WTC11 (cell line): ENCODE measurements at regions not wholly inside any gene's neighbourhood (a gene's known extent, or its start where the extent isn't known, plus 50 kb on each side); places are given as distances from the start of the nearest gene placed in this dataset.

ENCODE experiments used
- ATAC-seq: fragments of 200-7000 bp; cut with Tn5 transposase; 2 replicates; pipeline ENCODE4 v1.10.0; 2021; ENCODE audit warnings: mild to moderate bottlenecking, moderate library complexity
- CTCF ChIA-PET: fragments of 300-600 bp; sonication (Branson Sonifier 250); formaldehyde crosslinking; loops from one replicate; lab custom pipeline; 2021; ENCODE audit warnings: antibody characterized with exemption; lab: Charles Lee
- POLR2A ChIA-PET: fragments of 350-600 bp; sonication (Branson Sonifier 250); formaldehyde crosslinking; loops from one replicate; lab custom pipeline; 2021; ENCODE audit warnings: antibody characterized with exemption; lab: Charles Lee
- DNase-seq: peaks from one replicate; pipeline ENCODE4 v3.0.0; 2021; ENCODE audit warnings: low spot score
- H3K27ac Mint-ChIP-seq: 2 replicates; pipeline ENCODE4 v1.8.0; 2021; ENCODE audit warnings: mixed read lengths
- H3K27me3 Mint-ChIP-seq: 2 replicates; pipeline ENCODE4 v1.8.0; 2021; ENCODE audit warnings: low read depth, mild to moderate bottlenecking, moderate library complexity, mixed read lengths
- H3K36me3 Mint-ChIP-seq: 2 replicates; pipeline ENCODE4 v1.8.0; 2021; ENCODE audit warnings: mixed read lengths
- H3K4me1 Mint-ChIP-seq: 2 replicates; pipeline ENCODE4 v1.8.0; 2022; ENCODE audit warnings: mixed read lengths
- H3K4me3 Mint-ChIP-seq: 2 replicates; pipeline ENCODE4 v1.8.0; 2021; ENCODE audit warnings: mild to moderate bottlenecking, moderate library complexity, mixed read lengths
- H3K9me3 Mint-ChIP-seq: 2 replicates; pipeline ENCODE4 v1.8.0; 2021; ENCODE audit warnings: mixed read lengths
- CBFB ChIP-seq: sonication (generic); formaldehyde crosslinking; IDR thresholded peaks from 2 replicates; pipeline ENCODE4 v1.8.1; 2022; ENCODE audit warnings: mild to moderate bottlenecking, low read depth, missing genetic modification reagents
- CREB1 ChIP-seq: sonication (generic); formaldehyde crosslinking; IDR thresholded peaks from 2 replicates; pipeline ENCODE4 v1.8.0; 2023; ENCODE audit warnings: mild to moderate bottlenecking, missing genetic modification reagents
- CREM ChIP-seq: sonication (generic); formaldehyde crosslinking; IDR thresholded peaks from 2 replicates; pipeline ENCODE4 v1.8.1; 2022; ENCODE audit warnings: mild to moderate bottlenecking, missing genetic modification reagents, moderate library complexity
- CTCF ChIP-seq: fragments of 200-600 bp; IDR thresholded peaks from 2 replicates; pipeline ENCODE4 v1.8.0; 2022; ENCODE audit warnings: antibody characterized with exemption
- E2F4 ChIP-seq: sonication (generic); formaldehyde crosslinking; IDR thresholded peaks from 2 replicates; pipeline ENCODE4 v1.8.1; 2022; ENCODE audit warnings: low read depth, mild to moderate bottlenecking, moderate library complexity, missing genetic modification reagents, borderline replicate concordance
- ESRRA ChIP-seq: sonication (generic); formaldehyde crosslinking; IDR thresholded peaks from 2 replicates; pipeline ENCODE4 v1.8.1; 2022; ENCODE audit warnings: mild to moderate bottlenecking, missing genetic modification reagents, borderline replicate concordance
- ETV6 ChIP-seq: sonication (generic); formaldehyde crosslinking; IDR thresholded peaks from 2 replicates; pipeline ENCODE4 v1.8.1; 2022; ENCODE audit warnings: mild to moderate bottlenecking, missing genetic modification reagents
- FOXK1 ChIP-seq: sonication (generic); formaldehyde crosslinking; IDR thresholded peaks from 2 replicates; pipeline ENCODE4 v1.8.0; 2022; ENCODE audit warnings: mild to moderate bottlenecking, moderate library complexity, missing genetic modification reagents
- FOXP1 ChIP-seq: sonication (generic); formaldehyde crosslinking; IDR thresholded peaks from 2 replicates; pipeline ENCODE4 v1.8.0; 2022; ENCODE audit warnings: missing genetic modification reagents, mild to moderate bottlenecking, moderate library complexity, borderline replicate concordance
- FOXP4 ChIP-seq: sonication (generic); formaldehyde crosslinking; IDR thresholded peaks from 2 replicates; pipeline ENCODE4 v1.8.0; 2022; ENCODE audit warnings: mild to moderate bottlenecking, missing genetic modification reagents
- IRF1 ChIP-seq: sonication (generic); formaldehyde crosslinking; IDR thresholded peaks from 2 replicates; pipeline ENCODE4 v1.8.0; 2023; ENCODE audit warnings: missing genetic modification reagents
- NFYB ChIP-seq: sonication (generic); formaldehyde crosslinking; conservative IDR thresholded peaks from 2 replicates; pipeline ENCODE4 v1.8.0; 2022; ENCODE audit warnings: low read depth, missing genetic modification reagents
- PREB ChIP-seq: sonication (generic); formaldehyde crosslinking; IDR thresholded peaks from 2 replicates; pipeline ENCODE4 v1.8.1; 2022; ENCODE audit warnings: mild to moderate bottlenecking, missing genetic modification reagents, moderate library complexity, borderline replicate concordance
- SMAD3 ChIP-seq: sonication (generic); formaldehyde crosslinking; IDR thresholded peaks from 2 replicates; pipeline ENCODE4 v1.8.0; 2022; ENCODE audit warnings: missing genetic modification reagents, mild to moderate bottlenecking, borderline replicate concordance
- SOX15 ChIP-seq: fragments of 250-450 bp; sonication (Bioruptor Pico); IDR thresholded peaks from 2 replicates; pipeline ENCODE4 v1.9.0; 2021; ENCODE audit warnings: mild to moderate bottlenecking
- USF1 ChIP-seq: sonication (generic); formaldehyde crosslinking; IDR thresholded peaks from 2 replicates; pipeline ENCODE4 v1.8.0; 2022; ENCODE audit warnings: mild to moderate bottlenecking, missing genetic modification reagents
- ZNF121 ChIP-seq: sonication (generic); formaldehyde crosslinking; IDR thresholded peaks from 2 replicates; pipeline ENCODE4 v1.8.0; 2023; ENCODE audit warnings: missing genetic modification reagents
- ZNF219 ChIP-seq: sonication (generic); formaldehyde crosslinking; IDR thresholded peaks from 2 replicates; pipeline ENCODE4 v1.8.0; 2023; ENCODE audit warnings: missing genetic modification reagents, mild to moderate bottlenecking, borderline replicate concordance
- ZNF317 ChIP-seq: sonication (generic); formaldehyde crosslinking; IDR thresholded peaks from 2 replicates; pipeline ENCODE4 v1.8.1; 2023; ENCODE audit warnings: low read depth, mild to moderate bottlenecking, moderate library complexity, missing genetic modification reagents, borderline replicate concordance

- no peak for TF ChIP-seq FOXP4
Measured at GRCh38 chr20:59424976-59425375, 124.6 kb downstream of the EDN3 start (continued).

GRCh38 chr20:59425572-59425971 is 125.2 kb downstream of the EDN3 start:
- Mint-ChIP-seq H3K36me3 (no peaks in the 10 kb centered on the region), H3K9me3 (peaks cover 8% of the 10 kb centered on the region)

More at GRCh38 chr20:59425572-59425971, 125.2 kb downstream of the EDN3 start:
- no peak overlapping the region for H3K4me3 Mint-ChIP-seq
- DNase-seq (no peak), ATAC-seq (no peak)
- no peak for TF ChIP-seq PREB (CRISPR knock-in tag)
- no peak for TF ChIP-seq CREM (CRISPR knock-in tag)
- TF ChIP-seq NFYB (CRISPR knock-in tag) = no peak
- TF ChIP-seq ETV6 = no peak
- no peak for TF ChIP-seq SMAD3 (CRISPR knock-in tag)
- TF ChIP-seq CBFB (CRISPR knock-in tag) = no peak
- no peak for TF ChIP-seq ZNF219 (CRISPR knock-in tag)
- no peak for TF ChIP-seq FOXP1
- TF ChIP-seq ZNF121 (CRISPR knock-in tag) = no peak
- no peak for TF ChIP-seq USF1 (CRISPR knock-in tag)
- no peak for TF ChIP-seq ZNF317
- TF ChIP-seq SOX15 (CRISPR knock-in tag) = no peak
- TF ChIP-seq FOXK1 (CRISPR knock-in tag) = no peak
- no peak for TF ChIP-seq FOXP4
- TF ChIP-seq CREB1 = no peak
- TF ChIP-seq E2F4 (CRISPR knock-in tag) = no peak
- no peak for TF ChIP-seq IRF1
- TF ChIP-seq ESRRA (CRISPR knock-in tag) = no peak
- no peak for TF ChIP-seq CTCF
- no peak overlapping the region for H3K27ac Mint-ChIP-seq
- POLR2A ChIA-PET = no interaction called here
- peaks cover 14% of the 10 kb centered on the region for H3K27me3 Mint-ChIP-seq
- peaks cover 3% of the 10 kb centered on the region; the same call in 1 of the 2 replicates for H3K4me1 Mint-ChIP-seq
- CTCF ChIA-PET = interaction anchor here (1.3 kb wide), 1 partner anchor 89 kb away, joined by 3 read pairs; no protein-coding TSS in a partner anchor
